Keratinocyte (primary cell): ENCODE measurements at regions not wholly inside any gene's neighbourhood (a gene's known extent, or its start where the extent isn't known, plus 50 kb on each side); places are given as distances from the start of the nearest gene placed in this dataset.

ENCODE experiments used
- DNase-seq: peaks from one replicate; pipeline ENCODE4 v3.0.0-alpha.2; 2011; ENCODE audit warnings: low read depth, missing footprints, low spot score
- FAIRE-seq: peaks from 2 replicates; lab custom pipeline; 2011; peaks lifted over from hg19 to GRCh38; lab: Jason Lieb, UNC
- H2AFZ ChIP-seq: 2 replicates; pipeline ENCODE4 v1.6.0; 2012; ENCODE audit warnings: low read length, control low read depth, inconsistent platforms; ENCODE audit not compliant: control insufficient read depth
- H3K27ac ChIP-seq: 2 replicates; pipeline ENCODE4 v1.5.1; 2011; ENCODE audit warnings: low read length; ENCODE audit not compliant: control insufficient read depth, insufficient read depth
- H3K27me3 ChIP-seq: 3 replicates; pipeline ENCODE4 v1.6.0; 2011; ENCODE audit warnings: low read length; ENCODE audit not compliant: control insufficient read depth, insufficient read depth; ENCODE audit errors: extremely low read depth
- H3K36me3 ChIP-seq, 2 experiments: 2 replicates in 1 of 2; 3 replicates in 1 of 2; pipeline ENCODE4 v1.5.1; 2011; ENCODE audit warnings: low read length in 2 of 2, mild to moderate bottlenecking in 1 of 2; ENCODE audit not compliant: control insufficient read depth in 2 of 2, insufficient read depth in 2 of 2; ENCODE audit errors: extremely low read depth in 1 of 2
- H3K4me1 ChIP-seq: 3 replicates; pipeline ENCODE4 v1.5.1; 2011; ENCODE audit warnings: low read length; ENCODE audit not compliant: control insufficient read depth, insufficient read depth; ENCODE audit errors: extremely low read depth
- H3K4me2 ChIP-seq: 3 replicates; pipeline ENCODE4 v1.6.0; 2011; ENCODE audit warnings: low read depth, low read length; ENCODE audit not compliant: control insufficient read depth, insufficient read depth; ENCODE audit errors: extremely low read depth
- H3K4me3 ChIP-seq, 3 experiments: fragments of 200-600 bp in 1 of 3; sonication (generic) in 1 of 3; 2 replicates in 2 of 3; 3 replicates in 1 of 3; pipeline ENCODE4 v1.5.1; 2011 to 2016; ENCODE audit warnings: low read length in 3 of 3, mild to moderate bottlenecking in 3 of 3, control low read depth in 2 of 3, inconsistent platforms in 1 of 3, low read depth in 1 of 3, mixed read lengths in 1 of 3, mixed run types in 1 of 3, moderate library complexity in 1 of 3; ENCODE audit not compliant: control insufficient read depth in 2 of 3, insufficient read depth in 2 of 3; ENCODE audit errors: extremely low read depth in 1 of 3
- H3K79me2 ChIP-seq: 2 replicates; pipeline ENCODE4 v1.6.0; 2012; ENCODE audit warnings: low read length; ENCODE audit not compliant: control insufficient read depth, insufficient read depth
- H3K9ac ChIP-seq: 3 replicates; pipeline ENCODE4 v1.6.0; 2011; ENCODE audit warnings: low read length; ENCODE audit not compliant: control insufficient read depth, insufficient read depth; ENCODE audit errors: extremely low read depth
- H3K9me1 ChIP-seq: 3 replicates; pipeline ENCODE4 v1.6.0; 2011; ENCODE audit warnings: low read length; ENCODE audit not compliant: control insufficient read depth, insufficient read depth; ENCODE audit errors: extremely low read depth
- H3K9me3 ChIP-seq: 2 replicates; pipeline ENCODE4 v1.5.1; 2012; ENCODE audit warnings: low read depth, low read length; ENCODE audit not compliant: control insufficient read depth
- H4K20me1 ChIP-seq: 3 replicates; pipeline ENCODE4 v1.6.0; 2011; ENCODE audit warnings: low read length; ENCODE audit not compliant: control insufficient read depth, insufficient read depth; ENCODE audit errors: extremely low read depth
- CTCF ChIP-seq, 3 experiments: IDR thresholded peaks in 1 of 3; conservative IDR thresholded peaks in 1 of 3; optimal IDR thresholded peaks in 1 of 3; 2 replicates in 2 of 3; 3 replicates in 1 of 3; pipeline versions ENCODE3 to v1.5.1; 2011; ENCODE audit warnings: low read length in 3 of 3, mild to moderate bottlenecking in 3 of 3, moderate library complexity in 2 of 3, control low read depth in 1 of 3, inconsistent platforms in 1 of 3; ENCODE audit not compliant: insufficient read depth in 2 of 3; ENCODE audit errors: extremely low read depth in 1 of 3
- EZH2 ChIP-seq: IDR thresholded peaks from one replicate; pipeline ENCODE4 v1.6.1; 2012; ENCODE audit warnings: inconsistent platforms, mild to moderate bottlenecking, low read length, moderate library complexity
- dilution Hi-C: fragments of 300-500 bp; cut with MboI; formaldehyde crosslinking; loops from one replicate; pipeline ENCODE4 v1.7.0; 2020; ENCODE audit warnings: low sequenced_read_pairs; ENCODE audit not compliant: extremely low pct_ligation_motif_present

- dilution Hi-C loops, result no loop called here
- H3K4me1 ChIP-seq, result no peaks in the 10 kb centered on the region
- no peaks in the 10 kb centered on the region for H3K9me3 ChIP-seq
- TF ChIP-seq CTCF (optimal IDR thresholded peaks at IDR 0.05 in 1 of 3, IDR thresholded peaks at IDR 0.05 in 1 of 3, conservative IDR thresholded peaks at IDR 0.05 in 1 of 3; ENCODE audit: extremely low read depth in 1 of 3, insufficient read depth in 2 of 3, low read length in 3 of 3) (no peak), EZH2 (no peak)
- FAIRE-seq (no peak), DNase-seq (no peak)
- H3K4me2 ChIP-seq, result no peak overlapping the region
- no peaks in the 10 kb centered on the region for H3K36me3 ChIP-seq
- no peaks in the 10 kb centered on the region for H4K20me1 ChIP-seq
- no peaks in the 10 kb centered on the region for H3K79me2 ChIP-seq
- no peak overlapping the region for H3K27ac ChIP-seq
- no peak overlapping the region for H3K9ac ChIP-seq
- H3K4me3 ChIP-seq, result no peak overlapping the region
- H3K9me1 ChIP-seq, result no peaks in the 10 kb centered on the region
- no peak overlapping the region for H2AFZ ChIP-seq
- H3K27me3 ChIP-seq, result no peaks in the 10 kb centered on the region
Observed at GRCh38 chr1:87647430-87648177, 318.9 kb downstream of the LMO4 start.

GRCh38 chr1:87648323-87649119, 319.8 kb downstream of the LMO4 start:
- Histone ChIP-seq H2AFZ (no peak overlapping the region), H3K27me3 (no peaks in the 10 kb centered on the region), H3K4me2 (no peak overlapping the region), H3K79me2 (no peaks in the 10 kb centered on the region), H3K36me3 (no peaks in the 10 kb centered on the region), H3K27ac (no peak overlapping the region), H3K9me1 (no peaks in the 10 kb centered on the region), H3K4me3 (no peak overlapping the region), H3K9ac (no peak overlapping the region), H4K20me1 (no peaks in the 10 kb centered on the region), H3K9me3 (no peaks in the 10 kb centered on the region), H3K4me1 (no peaks in the 10 kb centered on the region)
- FAIRE-seq, result no peak
- TF ChIP-seq CTCF (optimal IDR thresholded peaks at IDR 0.05 in 1 of 3, IDR thresholded peaks at IDR 0.05 in 1 of 3, conservative IDR thresholded peaks at IDR 0.05 in 1 of 3; ENCODE audit: extremely low read depth in 1 of 3, insufficient read depth in 2 of 3, low read length in 3 of 3) (no peak), EZH2 (no peak)
- dilution Hi-C loops, result no loop called here
- DNase-seq, result no peak
